K562 (cell line): ENCODE measurements at regions not wholly inside any gene's neighbourhood (a gene's known extent, or its start where the extent isn't known, plus 50 kb on each side); places are given as distances from the start of the nearest gene placed in this dataset.

Experiments used
- TF ChIP-seq, protein P1 (sequence below), 2 experiments: fragments of 450-650 bp in 1 of 2; sonication (generic) in 1 of 2; formaldehyde crosslinking in 1 of 2; IDR thresholded peaks; 2 replicates each; pipeline versions ENCODE4 v1.7.1 to v1.9.0; 2016 to 2022; ENCODE audit warnings: inconsistent platforms in 1 of 2, mild to moderate bottlenecking in 1 of 2, missing genetic modification reagents in 1 of 2

DNA sequence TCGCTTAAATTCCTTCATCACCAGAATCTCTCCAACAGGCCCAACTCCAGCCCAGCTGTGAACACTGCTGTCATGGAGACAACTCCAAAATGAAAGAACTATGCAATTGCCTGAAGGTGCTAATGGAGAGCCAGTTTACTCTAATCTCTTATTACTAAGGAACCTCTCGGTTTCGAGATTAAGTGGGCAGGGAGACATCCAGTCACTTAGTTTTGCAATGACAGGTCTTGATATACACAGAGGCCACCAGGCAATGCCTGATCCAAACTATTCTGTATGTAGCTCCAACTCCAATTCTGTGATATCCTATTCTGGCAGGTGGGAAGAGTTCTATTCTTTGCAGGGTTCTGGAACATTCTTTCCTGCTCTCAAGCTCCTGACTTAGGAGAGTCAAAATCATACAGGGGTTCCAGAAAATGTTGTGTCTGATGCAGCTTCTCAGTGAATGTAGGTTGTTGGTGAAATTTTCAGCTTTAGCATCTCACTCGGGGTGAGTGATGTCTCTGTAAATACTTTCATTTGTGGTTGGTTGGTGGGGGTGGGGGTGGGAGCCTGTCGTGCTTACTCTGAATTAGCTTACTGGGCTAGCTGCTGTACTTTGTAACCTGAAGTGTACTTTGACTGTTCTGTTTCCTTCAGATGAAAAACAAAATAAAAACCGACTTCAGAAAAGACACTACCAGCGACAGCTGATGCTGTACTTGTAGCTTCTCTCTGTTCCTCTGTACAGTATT, 170.9 kb downstream of the PALM2AKAP2 start (continued):
- TF ChIP-seq, protein P1, sequence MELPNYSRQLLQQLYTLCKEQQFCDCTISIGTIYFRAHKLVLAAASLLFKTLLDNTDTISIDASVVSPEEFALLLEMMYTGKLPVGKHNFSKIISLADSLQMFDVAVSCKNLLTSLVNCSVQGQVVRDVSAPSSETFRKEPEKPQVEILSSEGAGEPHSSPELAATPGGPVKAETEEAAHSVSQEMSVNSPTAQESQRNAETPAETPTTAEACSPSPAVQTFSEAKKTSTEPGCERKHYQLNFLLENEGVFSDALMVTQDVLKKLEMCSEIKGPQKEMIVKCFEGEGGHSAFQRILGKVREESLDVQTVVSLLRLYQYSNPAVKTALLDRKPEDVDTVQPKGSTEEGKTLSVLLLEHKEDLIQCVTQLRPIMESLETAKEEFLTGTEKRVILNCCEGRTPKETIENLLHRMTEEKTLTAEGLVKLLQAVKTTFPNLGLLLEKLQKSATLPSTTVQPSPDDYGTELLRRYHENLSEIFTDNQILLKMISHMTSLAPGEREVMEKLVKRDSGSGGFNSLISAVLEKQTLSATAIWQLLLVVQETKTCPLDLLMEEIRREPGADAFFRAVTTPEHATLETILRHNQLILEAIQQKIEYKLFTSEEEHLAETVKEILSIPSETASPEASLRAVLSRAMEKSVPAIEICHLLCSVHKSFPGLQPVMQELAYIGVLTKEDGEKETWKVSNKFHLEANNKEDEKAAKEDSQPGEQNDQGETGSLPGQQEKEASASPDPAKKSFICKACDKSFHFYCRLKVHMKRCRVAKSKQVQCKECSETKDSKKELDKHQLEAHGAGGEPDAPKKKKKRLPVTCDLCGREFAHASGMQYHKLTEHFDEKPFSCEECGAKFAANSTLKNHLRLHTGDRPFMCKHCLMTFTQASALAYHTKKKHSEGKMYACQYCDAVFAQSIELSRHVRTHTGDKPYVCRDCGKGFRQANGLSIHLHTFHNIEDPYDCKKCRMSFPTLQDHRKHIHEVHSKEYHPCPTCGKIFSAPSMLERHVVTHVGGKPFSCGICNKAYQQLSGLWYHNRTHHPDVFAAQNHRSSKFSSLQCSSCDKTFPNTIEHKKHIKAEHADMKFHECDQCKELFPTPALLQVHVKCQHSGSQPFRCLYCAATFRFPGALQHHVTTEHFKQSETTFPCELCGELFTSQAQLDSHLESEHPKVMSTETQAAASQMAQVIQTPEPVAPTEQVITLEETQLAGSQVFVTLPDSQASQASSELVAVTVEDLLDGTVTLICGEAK (IDR thresholded peaks at IDR 0.05), result no peak
- TF ChIP-seq, protein P1 (CRISPR knock-in tag; IDR thresholded peaks at IDR 0.05), result no peak
